ENCODE measurements at regions not wholly inside any gene's neighbourhood (a gene's known extent, or its start where the extent isn't known, plus 50 kb on each side); places are given as distances from the start of the nearest gene placed in this dataset.

DNA sequence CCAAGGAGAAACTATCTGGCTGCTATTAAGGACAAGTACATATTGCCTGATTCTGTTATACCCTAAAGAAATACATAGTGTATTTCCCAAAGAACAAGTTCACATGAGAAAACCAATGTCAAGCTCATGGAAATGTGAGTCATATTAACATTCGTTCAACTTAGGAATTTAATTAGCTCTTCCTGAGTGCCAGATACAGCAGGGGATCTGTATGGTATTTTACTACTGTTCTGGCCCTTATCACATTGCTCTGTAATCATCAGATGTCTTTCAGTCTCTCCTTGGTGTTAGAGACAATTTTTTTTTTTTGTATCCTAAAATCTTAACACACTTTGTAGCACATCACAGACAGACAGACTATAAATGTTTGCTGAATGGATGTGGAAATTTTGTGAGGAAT, 395.0 kb upstream of the CRIM1 start:
- no peak for TF ChIP-seq POLR2AphosphoS5 (IDR thresholded peaks at IDR 0.05; ENCODE audit: low read depth)
- TF ChIP-seq, protein P1, sequence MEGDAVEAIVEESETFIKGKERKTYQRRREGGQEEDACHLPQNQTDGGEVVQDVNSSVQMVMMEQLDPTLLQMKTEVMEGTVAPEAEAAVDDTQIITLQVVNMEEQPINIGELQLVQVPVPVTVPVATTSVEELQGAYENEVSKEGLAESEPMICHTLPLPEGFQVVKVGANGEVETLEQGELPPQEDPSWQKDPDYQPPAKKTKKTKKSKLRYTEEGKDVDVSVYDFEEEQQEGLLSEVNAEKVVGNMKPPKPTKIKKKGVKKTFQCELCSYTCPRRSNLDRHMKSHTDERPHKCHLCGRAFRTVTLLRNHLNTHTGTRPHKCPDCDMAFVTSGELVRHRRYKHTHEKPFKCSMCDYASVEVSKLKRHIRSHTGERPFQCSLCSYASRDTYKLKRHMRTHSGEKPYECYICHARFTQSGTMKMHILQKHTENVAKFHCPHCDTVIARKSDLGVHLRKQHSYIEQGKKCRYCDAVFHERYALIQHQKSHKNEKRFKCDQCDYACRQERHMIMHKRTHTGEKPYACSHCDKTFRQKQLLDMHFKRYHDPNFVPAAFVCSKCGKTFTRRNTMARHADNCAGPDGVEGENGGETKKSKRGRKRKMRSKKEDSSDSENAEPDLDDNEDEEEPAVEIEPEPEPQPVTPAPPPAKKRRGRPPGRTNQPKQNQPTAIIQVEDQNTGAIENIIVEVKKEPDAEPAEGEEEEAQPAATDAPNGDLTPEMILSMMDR (IDR thresholded peaks at IDR 0.05; ENCODE audit: insufficient read depth, low read length), result no peak

Data from HL-60 (cell line).